HCEC 1CT (cell line): ENCODE measurements at regions not wholly inside any gene's neighbourhood (a gene's known extent, or its start where the extent isn't known, plus 50 kb on each side); places are given as distances from the start of the nearest gene placed in this dataset.
"Not testable (repeated sequence)": the region's sequence is repeated elsewhere in the genome, so short reads cannot be mapped to it uniquely, and the experiment has no call there.

Source experiments
- DNase-seq: peaks from one replicate; pipeline ENCODE4 v3.0.0-alpha.2; 2017

DNA sequence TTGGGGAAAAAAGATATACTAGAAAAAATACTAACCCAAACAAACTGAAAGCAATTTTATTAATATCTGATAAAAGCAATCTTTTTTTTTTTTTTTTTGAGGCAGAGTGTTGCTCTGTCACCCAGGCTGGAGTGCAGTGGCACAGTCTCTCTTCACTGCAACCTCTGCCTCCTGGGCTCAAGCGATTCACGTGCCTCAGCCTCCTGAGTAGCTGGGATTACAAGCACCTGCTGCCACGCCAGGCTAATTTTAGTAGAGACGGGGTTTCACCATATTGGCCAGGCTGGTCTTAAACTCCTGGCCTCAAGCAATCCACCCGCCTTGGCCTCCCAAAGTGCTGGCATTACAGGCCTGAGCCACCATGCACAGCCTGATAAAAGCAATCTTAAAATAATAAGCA is 467.5 kb upstream of the TNC start:
- DNase-seq: not testable (repeated sequence)

DNA sequence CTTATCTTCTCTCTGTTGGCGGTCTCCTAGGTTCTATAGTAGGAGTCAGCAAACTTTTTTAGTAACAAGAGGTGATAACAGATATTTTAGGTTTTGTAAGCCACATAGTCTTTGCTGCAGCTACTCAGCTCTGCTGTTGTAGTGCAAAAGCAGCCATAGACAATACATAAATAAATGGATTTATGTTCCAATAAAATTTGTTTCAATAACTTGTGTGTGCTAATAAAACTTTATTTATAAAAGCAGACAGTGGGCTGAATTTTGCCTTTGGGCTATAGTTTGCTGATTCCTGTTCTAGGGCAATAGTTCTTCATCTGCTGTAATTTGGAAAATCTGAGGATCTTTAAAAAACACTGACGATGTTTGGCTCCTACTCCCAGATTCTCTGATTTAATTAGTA is 469.4 kb upstream of the TNC start:
- no peak for DNase-seq

DNA sequence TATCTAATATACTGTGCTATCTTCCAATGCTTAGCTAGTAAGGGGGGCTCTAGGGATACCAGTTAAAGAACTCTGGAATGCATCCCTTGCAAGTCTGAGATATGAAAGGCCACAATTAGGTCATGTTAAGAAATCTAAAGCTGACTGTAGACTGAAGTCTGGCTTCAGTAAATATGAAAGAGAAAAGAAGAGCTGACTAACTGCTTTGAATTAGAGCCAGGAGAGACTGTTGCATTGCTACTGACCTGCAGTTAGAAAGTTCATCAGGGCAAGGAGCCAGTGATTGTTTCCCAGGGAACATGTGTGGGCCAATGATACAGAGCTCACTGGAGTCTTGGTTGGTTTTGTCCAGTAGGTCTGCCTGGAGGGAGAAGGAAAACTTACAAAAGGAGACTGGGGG is 472.1 kb upstream of the TNC start:
- DNase-seq: peak; percentile 92

DNA sequence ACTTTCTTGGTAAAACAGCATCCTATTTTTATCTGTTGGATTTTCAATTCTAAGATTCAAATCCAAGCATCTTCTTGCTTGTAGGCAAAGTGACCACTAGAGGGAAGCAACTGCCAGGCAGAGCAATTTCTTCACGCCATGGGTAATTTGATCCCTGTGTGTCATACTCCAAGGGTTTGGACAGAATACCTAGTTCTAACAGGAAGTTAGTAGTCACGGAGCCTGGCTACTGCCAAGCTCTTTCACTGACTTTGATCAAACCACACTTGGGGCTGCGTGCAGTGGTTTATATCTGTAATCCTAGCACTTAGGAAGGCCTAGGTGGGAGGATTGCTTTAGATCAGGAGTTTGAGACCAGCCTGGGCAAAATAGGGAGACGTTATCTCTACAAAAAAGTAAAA is 473.6 kb upstream of the TNC start:
- DNase-seq: peak; percentile 99

DNA sequence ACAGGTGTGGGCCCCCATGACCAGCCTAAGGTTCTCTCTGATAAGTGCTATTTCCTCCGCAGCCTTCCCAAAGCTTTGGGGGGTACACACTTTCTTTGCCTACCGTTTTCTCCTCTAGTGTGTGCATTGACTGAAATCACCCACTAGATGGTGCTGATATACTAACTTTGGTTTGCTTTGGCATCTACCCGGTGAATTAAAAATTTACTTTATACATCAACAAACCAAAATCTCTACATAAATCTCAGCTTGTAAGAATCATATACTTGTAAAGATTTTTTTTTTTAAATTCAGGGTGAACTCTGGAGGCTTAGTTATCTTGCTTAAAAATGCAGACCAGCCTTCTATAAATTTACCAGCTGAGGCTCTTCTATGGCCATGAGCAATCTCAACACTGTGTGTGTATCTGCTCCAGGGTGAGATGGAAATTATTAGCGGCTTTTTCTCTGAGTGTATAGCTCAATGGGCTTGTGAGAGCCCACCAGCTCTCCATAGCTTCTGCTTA is 475.7 kb upstream of the TNC start:
- DNase-seq: peak; percentile 53

DNA sequence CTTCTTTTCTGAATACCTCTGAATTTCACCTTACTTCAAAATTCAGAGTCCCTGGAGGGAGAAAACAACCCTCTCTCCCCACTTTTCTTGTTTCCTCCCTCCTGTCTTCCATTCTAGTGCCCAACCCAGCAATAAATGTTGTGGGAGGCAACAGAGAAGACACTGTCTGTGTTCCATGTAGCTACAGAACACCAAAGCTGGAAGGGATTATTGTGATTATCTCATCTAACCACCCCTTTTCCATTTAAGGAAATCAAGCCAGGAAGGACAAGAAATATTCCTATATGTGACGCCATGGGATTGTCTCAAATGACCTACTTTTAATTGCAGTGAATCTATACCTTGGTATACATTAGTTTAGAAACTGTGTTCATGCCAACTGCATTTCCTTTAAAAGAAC is 476.6 kb upstream of the TNC start:
- DNase-seq: no peak

DNA sequence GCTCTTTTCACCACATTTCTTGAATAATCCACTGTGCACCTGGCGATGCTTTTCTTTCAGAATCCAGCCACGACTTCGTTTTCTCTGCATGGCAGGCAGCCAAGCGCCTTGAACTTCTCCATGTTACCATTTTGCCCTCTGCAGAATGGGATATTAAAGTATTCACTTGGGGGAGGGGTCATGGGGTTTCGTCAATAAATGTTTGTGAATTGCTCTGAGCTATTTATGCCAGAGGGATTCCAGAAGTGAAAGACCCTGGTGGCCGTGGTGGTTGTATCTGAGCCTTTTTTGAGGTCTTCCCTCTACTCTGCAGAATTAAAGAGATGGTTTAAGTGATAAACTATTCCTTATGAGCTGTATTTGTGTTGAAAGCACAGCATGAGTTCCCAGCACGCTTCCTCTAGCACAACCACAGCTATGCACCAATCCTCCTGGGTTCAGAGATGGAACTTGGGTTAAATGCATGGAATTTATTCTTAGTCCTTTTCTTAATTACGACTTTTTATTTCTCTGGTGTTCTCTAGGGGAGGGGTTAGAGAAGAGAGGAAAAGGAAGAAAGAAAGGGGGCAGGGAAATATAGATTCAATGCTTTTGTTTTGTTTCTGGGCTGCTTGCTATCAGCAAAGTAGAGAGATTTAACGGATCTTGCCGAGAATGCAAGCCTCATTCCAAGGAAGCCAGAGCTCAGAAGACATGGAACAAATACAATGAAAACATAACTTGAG is 478.2 kb upstream of the TNC start:
- DNase-seq: peak; percentile 45

DNA sequence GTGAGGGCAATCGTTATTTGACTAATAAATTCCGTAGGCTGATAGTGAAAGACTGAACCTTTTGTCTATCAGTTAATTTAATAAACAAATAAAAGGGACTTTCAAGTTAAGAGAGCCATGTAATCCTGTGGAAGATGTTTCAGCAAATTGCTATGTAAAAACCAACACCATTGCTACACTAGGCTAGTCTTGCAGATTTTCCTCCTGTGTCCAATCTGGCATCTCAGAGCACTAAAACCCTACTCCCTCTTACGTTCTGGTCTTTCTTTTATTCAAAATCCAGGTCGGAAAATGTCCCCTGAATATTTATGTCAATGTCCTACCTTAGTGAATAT is 478.8 kb upstream of the TNC start:
- no peak for DNase-seq

DNA sequence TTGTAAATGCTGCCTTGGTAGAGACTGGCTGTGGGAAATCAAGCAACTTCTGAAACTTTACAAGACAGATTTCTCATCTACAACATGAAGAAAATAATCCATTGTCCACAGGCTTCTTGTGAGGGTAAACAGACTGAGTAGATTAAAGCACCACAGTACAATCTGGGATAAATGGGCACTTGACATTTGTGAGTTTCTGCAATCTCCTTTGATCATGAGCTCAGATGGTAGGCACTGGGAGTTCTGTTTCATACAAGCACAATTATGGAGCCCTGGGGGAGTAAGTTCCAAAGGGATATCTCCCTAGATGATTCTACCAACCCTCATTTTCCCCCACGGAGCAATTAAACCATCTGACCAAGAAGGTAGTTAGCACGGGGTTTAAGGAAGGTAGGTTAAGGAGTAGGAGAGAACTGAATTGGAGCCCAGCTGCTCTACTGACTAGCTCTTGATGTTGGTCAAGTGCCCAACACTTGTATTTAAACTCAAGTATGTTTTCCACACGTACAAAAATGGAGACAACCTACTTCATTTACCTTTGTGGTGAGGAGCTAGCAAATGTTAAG is 479.5 kb upstream of the TNC start:
- no peak for DNase-seq

DNA sequence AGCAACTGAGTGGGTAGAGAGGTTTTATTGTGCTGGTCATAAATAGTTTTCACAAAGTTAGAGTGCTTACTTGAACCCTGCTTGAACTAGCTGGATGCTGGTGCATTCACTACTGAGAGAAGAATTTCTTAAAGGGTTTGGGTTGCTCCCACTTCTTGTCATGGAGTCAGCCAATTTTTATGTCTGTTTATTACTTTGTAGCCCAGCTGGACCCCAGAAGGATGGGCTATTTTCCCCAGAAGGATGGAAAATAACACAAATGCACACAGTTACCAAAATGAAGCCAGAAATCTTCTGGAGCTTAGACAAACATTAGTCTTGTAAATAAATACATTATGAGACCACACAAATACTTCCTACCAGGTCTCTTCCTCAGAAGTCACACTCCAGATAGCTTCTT is 480.8 kb upstream of the TNC start:
- no peak for DNase-seq

DNA sequence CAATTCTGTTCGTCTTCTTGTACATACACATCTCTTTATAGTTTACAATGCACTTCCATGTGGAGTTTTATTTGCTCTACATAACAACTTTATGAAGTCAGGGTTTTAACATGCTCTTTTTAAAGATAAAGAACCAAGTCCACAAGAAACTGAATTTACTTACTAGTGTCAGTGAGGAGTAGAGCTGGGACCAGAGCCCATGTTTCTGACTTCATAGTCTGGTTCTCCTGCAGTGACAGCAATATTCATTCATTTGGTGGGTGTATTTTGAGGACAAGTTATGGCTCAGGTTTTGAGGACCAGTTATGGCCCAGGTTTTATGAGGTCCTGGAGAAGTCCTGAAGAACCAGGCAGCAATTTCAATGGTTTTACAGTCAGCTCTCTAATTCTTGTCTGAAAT is 481.9 kb upstream of the TNC start:
- DNase-seq: no peak

DNA sequence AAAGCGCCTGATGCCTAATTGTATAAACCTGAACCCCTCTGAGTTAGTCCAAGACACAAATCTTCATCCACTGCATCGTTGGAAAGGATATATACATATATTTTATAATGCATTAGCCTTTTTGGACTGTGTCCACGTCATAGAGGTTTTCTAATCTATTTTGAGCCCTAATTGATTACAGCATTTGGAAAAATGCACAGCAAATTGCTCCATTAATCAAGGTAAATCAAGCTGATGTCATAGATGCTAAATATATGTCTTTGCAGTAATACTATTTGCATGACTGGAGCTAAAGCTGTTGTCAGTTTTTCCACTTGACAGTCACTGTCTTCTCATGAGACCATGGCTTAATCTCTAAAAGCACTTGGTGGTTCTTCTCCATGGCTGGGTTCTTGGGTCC is 483.5 kb upstream of the TNC start:
- no peak for DNase-seq

DNA sequence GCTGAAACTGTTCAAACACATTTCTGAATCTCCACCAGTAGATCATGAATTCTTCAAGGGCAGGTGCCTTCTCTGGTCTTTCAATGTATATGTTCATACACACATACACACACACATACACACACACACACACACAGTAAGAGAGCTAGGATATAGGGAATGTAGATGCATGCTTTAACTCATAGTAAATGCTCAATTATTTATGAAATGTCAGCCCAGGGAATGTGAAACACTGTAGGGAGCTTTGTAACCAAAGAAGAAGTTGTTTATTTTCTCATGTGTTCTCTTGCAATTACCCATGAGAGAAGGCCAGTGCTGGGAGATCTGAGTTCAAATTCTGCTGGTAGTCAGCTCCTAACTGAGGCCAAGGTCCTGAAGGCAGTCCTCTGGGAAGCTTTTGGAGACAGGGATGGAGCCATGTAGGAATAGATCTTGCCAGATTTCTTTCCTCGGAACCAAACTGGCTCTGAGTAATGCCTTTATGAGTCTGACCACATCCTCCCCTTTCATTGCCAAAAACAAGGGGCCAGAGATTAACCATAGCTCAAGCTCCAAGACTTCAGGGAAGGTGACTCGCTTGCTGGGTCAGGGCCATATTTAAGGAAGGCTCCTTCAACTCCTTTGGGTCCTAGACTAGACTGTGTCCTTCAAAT is 487.0 kb upstream of the TNC start:
- DNase-seq: peak; percentile 96

DNA sequence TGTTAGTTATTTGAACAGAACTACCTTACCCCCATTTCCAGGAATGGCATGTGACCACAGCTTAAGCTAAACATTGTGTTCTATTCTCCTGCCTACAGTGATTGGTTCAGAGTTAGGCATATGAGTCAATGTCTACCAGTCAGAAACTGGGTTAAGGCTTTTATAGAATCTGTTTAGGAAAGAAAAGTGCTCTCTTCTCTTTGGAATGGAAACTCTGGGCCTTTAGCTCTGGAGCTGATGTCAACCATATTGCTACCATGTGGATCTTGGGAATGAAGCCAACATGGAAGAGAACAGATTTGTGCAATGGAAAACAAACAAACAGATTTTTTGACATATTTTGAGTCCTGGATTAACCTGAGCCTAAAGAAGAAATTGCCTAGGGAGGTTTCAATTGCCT is 488.9 kb upstream of the TNC start:
- peak; percentile 62 for DNase-seq

DNA sequence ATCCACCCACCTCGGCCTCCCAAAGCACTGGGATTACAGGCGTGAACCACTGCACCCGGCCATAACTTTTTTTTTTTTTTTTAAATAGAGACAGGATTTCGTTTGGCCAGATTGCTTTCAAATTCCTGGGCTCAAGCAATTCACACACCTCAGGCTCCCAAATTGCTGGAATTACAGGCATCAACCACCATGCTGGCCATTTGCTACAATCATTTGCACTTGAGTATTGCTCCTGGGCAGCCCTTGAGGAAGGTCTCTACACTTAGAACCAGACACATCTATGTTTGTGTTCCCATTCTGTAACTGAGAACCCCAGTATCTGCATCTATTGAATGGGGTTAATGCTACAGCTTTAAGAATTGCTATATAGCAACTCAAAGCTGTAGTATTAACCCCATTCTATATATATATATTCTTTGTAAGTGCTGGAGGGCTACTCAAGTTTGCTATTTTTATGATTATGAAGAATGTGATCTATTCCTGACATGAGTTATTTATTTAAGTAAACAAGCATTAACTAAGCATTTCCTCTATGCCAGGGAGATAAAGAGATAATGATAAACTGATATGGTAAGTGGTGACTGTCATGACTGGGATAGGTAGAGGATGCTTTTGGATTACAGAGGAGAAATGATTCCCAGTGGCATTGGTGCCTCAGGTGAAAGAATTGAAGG is 496.5 kb upstream of the TNC start:
- DNase-seq: no peak

DNA sequence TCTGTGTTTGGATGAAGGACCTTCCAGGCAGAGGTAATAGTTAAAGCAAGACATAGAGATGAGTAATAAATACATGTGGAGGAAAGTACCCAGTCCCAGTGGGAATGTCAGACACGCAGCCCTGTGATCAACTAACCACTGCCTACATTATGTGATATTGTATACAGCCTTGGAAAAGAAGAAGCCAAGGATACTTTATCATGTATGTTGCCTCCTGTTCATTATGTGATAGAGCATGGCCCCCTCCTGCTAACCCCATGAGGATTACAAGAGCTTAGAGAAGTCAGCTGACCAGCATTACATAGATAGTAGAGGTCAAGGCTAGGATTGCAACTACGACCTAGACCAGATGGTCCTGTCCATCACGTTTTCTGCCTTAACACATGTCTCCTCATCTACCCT is 497.0 kb upstream of the TNC start:
- peak; percentile 49 for DNase-seq

DNA sequence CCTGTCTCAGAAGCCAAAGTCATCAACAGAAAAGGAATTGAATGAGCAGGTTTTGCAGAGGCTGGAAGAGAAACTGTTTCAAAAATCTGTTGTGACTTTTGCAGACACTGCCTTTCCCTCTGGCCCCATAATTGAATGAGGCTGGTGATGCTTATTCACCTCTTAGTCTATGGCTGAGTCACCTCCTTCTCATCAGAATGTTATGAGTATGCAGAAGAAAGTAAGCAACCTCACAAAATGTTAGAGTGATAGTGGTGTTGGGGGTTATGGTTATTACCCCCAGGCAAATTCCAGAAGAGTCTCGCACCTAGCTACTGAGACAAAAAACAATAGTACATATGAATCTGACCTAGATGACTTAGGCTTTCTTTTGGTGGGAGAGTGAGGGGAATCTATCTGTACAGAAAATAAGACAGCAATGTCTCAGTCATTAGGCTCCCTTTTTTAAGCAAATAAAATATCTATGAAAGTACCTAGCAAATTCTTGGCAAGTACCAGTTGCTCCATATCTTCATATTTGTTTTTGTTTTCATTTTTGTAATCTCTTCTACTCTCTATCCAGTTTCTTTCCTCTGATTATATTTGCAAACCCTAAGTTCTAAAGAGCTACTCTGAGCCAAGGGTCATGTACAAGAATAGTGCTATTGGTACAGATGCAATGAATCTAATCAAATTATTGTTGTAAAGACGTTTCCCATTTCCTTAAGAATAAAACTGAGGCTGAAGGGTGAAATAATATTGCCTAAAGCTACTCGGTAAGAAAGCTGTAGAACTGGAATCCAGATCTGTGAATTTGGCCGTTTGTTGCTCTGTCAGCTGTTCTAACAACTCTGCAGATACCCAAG is 498.1 kb upstream of the TNC start:
- peak; percentile 94 for DNase-seq

DNA sequence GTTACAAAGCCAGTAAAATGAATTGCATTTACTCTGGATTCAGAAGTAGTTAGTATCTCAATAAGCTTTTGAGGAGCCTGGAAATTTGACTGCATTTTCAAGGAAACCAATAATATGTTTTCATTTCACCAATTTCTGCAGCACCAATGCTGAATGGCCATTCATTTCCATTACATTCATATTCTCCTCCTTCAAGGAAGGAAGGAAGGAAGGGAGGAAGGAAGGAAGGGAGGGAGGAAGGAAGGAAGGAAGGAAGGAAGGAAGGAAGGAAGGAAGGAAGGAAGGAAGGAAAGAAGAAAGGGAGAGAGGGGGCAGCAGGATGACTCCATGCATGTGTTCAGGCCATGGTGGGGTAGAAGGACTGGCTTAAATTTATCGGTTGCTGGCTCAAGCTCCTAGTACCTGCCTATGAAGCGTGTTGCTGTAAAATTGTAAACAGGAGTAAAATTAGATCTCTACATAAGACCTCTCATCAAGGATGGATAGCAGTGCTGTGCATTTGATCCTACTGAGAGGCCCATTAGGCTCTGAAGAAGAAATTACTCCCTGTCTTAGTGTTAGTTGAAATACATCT is 498.8 kb upstream of the TNC start:
- no peak for DNase-seq

DNA sequence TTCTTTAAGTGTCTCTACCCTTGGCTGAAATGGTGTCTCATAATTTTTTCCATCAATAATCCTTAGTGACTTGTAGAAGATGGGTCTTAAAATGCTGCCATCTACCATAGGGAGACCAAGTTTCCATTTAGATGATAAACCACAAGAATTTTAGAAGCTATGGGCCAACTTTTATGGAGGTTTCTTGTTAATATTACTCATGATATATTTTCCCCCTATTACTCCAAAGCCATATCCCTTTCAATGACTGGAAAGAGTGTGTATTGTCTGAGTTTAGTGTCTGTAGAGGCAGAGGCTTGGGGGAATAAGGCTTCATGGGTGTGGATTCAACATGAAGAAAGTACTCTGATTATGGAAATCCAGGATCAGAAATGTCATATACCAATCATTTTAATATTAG is 507.3 kb upstream of the TNC start:
- no peak for DNase-seq

DNA sequence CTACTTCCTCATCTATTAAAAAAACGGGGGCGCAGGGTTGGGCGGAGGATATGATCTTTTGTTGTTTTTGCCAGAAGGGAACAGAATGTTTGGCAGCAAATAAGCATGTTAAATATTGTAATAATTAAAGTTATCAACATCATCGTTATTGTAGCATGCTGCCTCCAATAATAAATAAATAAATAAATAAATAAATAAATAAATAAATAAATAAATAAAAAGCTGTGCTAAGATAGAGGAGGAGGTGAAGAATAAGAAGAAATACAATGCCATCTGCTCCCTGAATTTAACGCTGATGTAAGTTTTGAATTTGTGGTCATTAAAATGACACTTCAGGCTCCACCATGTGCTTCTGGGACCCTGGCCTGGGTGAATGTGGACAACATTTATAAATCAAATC is 508.0 kb upstream of the TNC start:
- no peak for DNase-seq

DNA sequence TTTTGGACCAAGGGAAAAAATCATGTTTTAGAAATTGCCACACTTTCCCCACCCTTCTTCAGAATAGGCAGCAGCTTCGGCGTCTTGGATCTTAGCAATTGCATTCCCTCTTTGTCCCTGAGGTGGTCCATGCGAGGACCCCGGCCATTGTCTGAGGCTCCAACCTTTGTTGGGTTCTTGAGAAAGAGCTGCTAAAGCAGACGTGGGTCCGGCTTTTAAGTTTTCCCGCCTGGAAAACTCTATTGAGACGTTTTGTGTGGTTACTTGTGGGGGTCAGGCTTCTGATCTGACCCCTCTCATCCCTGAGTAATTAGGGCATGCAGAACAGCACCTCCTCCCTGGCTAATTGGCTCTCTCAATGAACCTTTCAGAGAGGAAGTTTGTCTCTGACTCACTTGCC is 509.6 kb upstream of the TNC start:
- no peak for DNase-seq

DNA sequence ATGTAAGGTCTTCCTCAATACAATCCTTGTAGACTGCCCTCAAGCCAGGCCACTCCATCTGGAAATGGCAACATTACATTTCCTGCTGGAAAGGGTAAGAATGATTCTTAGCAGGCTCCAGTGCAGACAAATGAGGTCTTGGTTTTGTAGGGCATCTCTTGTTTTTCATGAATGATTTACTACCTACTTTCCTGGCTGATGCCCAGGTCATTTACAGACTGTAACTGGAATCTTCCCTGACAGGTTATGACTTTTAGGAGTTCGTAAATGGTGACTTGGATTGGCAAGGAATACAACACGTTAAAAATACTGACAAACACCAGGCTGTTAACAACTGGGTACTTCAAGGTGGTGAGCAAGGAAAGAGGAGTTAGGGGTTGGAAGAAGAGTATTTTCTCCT is 510.5 kb upstream of the TNC start:
- DNase-seq: no peak
